Epidermal melanocyte (primary cell): ENCODE measurements at regions not wholly inside any gene's neighbourhood (a gene's known extent, or its start where the extent isn't known, plus 50 kb on each side); places are given as distances from the start of the nearest gene placed in this dataset.

Source experiments
- DNase-seq: peaks from one replicate; pipeline ENCODE4 v3.0.0; 2011; ENCODE audit warnings: low spot score; ENCODE audit not compliant: insufficient read length

GRCh38 chr16:51228097-51228659, 77.1 kb upstream of the SALL1 start:
- DNase-seq, result no peak

GRCh38 chr16:51225878-51226277, 74.8 kb upstream of the SALL1 start:
- no peak for DNase-seq

GRCh38 chr16:51224317-51224716, 73.2 kb upstream of the SALL1 start:
- no peak for DNase-seq

GRCh38 chr16:51222016-51222415, 70.9 kb upstream of the SALL1 start:
- no peak for DNase-seq

- no peak for DNase-seq
Observed at GRCh38 chr16:51211148-51211547, 60.1 kb upstream of the SALL1 start.

- no peak for DNase-seq
Observed at GRCh38 chr16:51210087-51210486, 59.0 kb upstream of the SALL1 start.

GRCh38 chr16:51201604-51202003, 50.5 kb upstream of the SALL1 start:
- no peak for DNase-seq
